Esophagus squamous epithelium (tissue), 4 donors: ENCODE measurements at regions not wholly inside any gene's neighbourhood (a gene's known extent, or its start where the extent isn't known, plus 50 kb on each side); places are given as distances from the start of the nearest gene placed in this dataset.

Experiments
- CTCF ChIP-seq, 6 experiments: fragments of 450-650 bp in 4 of 6; fragments of 200-600 bp in 2 of 6; sonication (generic) in 2 of 6; IDR thresholded peaks; one replicate each; pipeline ENCODE4 v1.5.1; 2016 to 2019; ENCODE audit warnings: antibody characterized with exemption in 6 of 6, mild to moderate bottlenecking in 4 of 6, moderate library complexity in 4 of 6
- POLR2A ChIP-seq, 4 donors: fragments of 450-650 bp; IDR thresholded peaks; one replicate each; pipeline ENCODE4 v1.6.1; 2017; ENCODE audit warnings: antibody characterized with exemption in 4 of 4, mild to moderate bottlenecking in 4 of 4, moderate library complexity in 3 of 4

- TF ChIP-seq CTCF (IDR thresholded peaks at IDR 0.05), result no peak
- no peak for TF ChIP-seq POLR2A (IDR thresholded peaks at IDR 0.05)
Observed at GRCh38 chr7:84462259-84462658, 267.7 kb upstream of the SEMA3A start.
